Pancreas (tissue), 10 donors: ENCODE measurements at regions not wholly inside any gene's neighbourhood (a gene's known extent, or its start where the extent isn't known, plus 50 kb on each side); places are given as distances from the start of the nearest gene placed in this dataset.
A peak's percentile ranks its signal among the peaks of the same experiment; 100 is the strongest.

Experiments used
- ATAC-seq, 4 donors: fragments of 200-7000 bp; cut with Tn5 transposase; one replicate each; pipeline versions ENCODE4 v1.8.0 to v1.9.1; 2020; ENCODE audit warnings: mild to moderate bottlenecking in 4 of 4, moderate library complexity in 4 of 4
- DNase-seq, 6 donors: peaks; one replicate each; pipeline ENCODE4 v3.0.0-alpha.2; 2020
- FAIRE-seq: peaks from 2 replicates; lab custom pipeline; 2012; peaks lifted over from hg19 to GRCh38; lab: Jason Lieb, UNC
- H3K27ac ChIP-seq, 4 donors: fragments of 200-600 bp; sonication (generic); 1 replicate in 3 of 4; 2 replicates in 1 of 4; pipeline versions ENCODE4 v1.5.0 to v1.8.0; 2020
- H3K27me3 ChIP-seq, 4 donors: fragments of 200-600 bp; one replicate each; pipeline ENCODE4 v1.8.0; 2021
- H3K36me3 ChIP-seq, 3 donors: fragments of 200-600 bp; sonication (generic) in 1 of 3; one replicate each; pipeline versions ENCODE4 v1.5.0 to v1.8.0; 2020 to 2021
- H3K4me1 ChIP-seq, 3 donors: fragments of 200-600 bp; one replicate each; pipeline ENCODE4 v1.8.0; 2021
- H3K4me3 ChIP-seq, 4 donors: fragments of 200-600 bp; sonication (generic) in 2 of 4; one replicate each; pipeline versions ENCODE4 v1.5.0 to v1.8.0; 2020 to 2021
- H3K9me3 ChIP-seq, 4 donors: fragments of 200-600 bp; one replicate each; pipeline ENCODE4 v1.8.0; 2021
- CTCF ChIP-seq, 4 donors: fragments of 200-600 bp; sonication (generic) in 3 of 4; IDR thresholded peaks; one replicate each; pipeline versions ENCODE4 v1.5.0 to v1.8.0; 2021; ENCODE audit warnings: antibody characterized with exemption in 4 of 4
- WGBS, 2 donors: extraction: QIAGEN DNeasy Blood & Tissue Kit; methylation state at CpG; one replicate each; pipeline ENCODE4 v1.1.7; 2013; 5-methylcytosine and 5-hydroxymethylcytosine counted together
- intact Hi-C, 3 donors: fragments of 100-400 bp; cut with DNase I; formaldehyde crosslinking; loops; one replicate each; pipeline versions ENCODE4 v1.11.1 to v1.14.2; 2022
- donor health status: healthy with polysubstance abuse.
- donor health status: DM: no; HTN: no; CAD: no; lungs with moderate emphysema.
- donor health status: DM: no; HTN: no; CAD: no.
- donor health status: control.
- donor health status: control.
- donor health status: Bipolar disorder and iron deficiency.
- donor health status: DM: yes; HTN: yes; CAD: no.
- donor health status: DM: no; HTN: no; CAD: no.
- donor health status: DM: no; HTN: no; CAD: no.
- donor health status: DM: yes; HTN: yes; CAD: no.

- 90% methylated on average over 1 of the region's 1 CpG for whole genome bisulfite sequencing, 2 donors
- Histone ChIP-seq H3K9me3 (no peaks in the 10 kb centered on the region), H3K27me3 (no peaks in the 10 kb centered on the region), H3K36me3 (no peaks in the 10 kb centered on the region), H3K4me1 (no peaks in the 10 kb centered on the region), H3K27ac (no peak overlapping the region), H3K4me3 (no peak overlapping the region)
- no peak for ATAC-seq
- no peak for FAIRE-seq
- intact Hi-C loops: no loop called here
- no peak for DNase-seq
- no peak for TF ChIP-seq CTCF (IDR thresholded peaks at IDR 0.05)
These were observed 79.8 kb upstream of the DYNLRB2 start for GRCh38 chr16:80460988-80461387.

- peak in 2 of 4 donors; percentile 42 to 59 for ATAC-seq
- no peak for TF ChIP-seq CTCF (IDR thresholded peaks at IDR 0.05)
- no peak for FAIRE-seq
- Histone ChIP-seq H3K27ac (no peak overlapping the region), H3K4me1 (no peaks in the 10 kb centered on the region), H3K27me3 (no peaks in the 10 kb centered on the region), H3K9me3 (no peaks in the 10 kb centered on the region), H3K4me3 (no peak overlapping the region), H3K36me3 (no peaks in the 10 kb centered on the region)
- intact Hi-C loops: no loop called here
- DNase-seq: no peak
- WGBS, 2 donors: 60 to 64% methylated on average over 5 of the region's 5 CpGs
These were observed 80.8 kb upstream of the DYNLRB2 start for GRCh38 chr16:80459966-80460365.

- DNase-seq (no peak), ATAC-seq (peak in 3 of 4 donors; percentile 35 to 69 (median 65)), FAIRE-seq (no peak)
- WGBS, 2 donors: 73 to 76% methylated on average over 3 of the region's 3 CpGs
- Histone ChIP-seq H3K4me1 (no peaks in the 10 kb centered on the region), H3K27ac (no peak overlapping the region), H3K9me3 (no peaks in the 10 kb centered on the region), H3K4me3 (no peak overlapping the region), H3K27me3 (no peaks in the 10 kb centered on the region), H3K36me3 (no peaks in the 10 kb centered on the region)
- TF ChIP-seq CTCF (IDR thresholded peaks at IDR 0.05): no peak
- intact Hi-C loops: no loop called here
These were observed 81.4 kb upstream of the DYNLRB2 start for GRCh38 chr16:80459331-80459777.

GRCh38 chr16:80457871-80458270 is 82.9 kb upstream of the DYNLRB2 start:
- no peak for TF ChIP-seq CTCF (IDR thresholded peaks at IDR 0.05)
- FAIRE-seq (no peak), DNase-seq (no peak), ATAC-seq (no peak)
- Histone ChIP-seq H3K4me3 (no peak overlapping the region), H3K4me1 (no peaks in the 10 kb centered on the region), H3K27me3 (no peaks in the 10 kb centered on the region), H3K27ac (no peak overlapping the region), H3K36me3 (no peaks in the 10 kb centered on the region), H3K9me3 (no peaks in the 10 kb centered on the region)
- intact Hi-C loops: no loop called here
- WGBS, 2 donors: 23 to 34% methylated on average over 1 of the region's 1 CpG

GRCh38 chr16:80454802-80455201 is 86.0 kb upstream of the DYNLRB2 start:
- H3K4me3 ChIP-seq: no peak overlapping the region
- H3K27me3 ChIP-seq: no peaks in the 10 kb centered on the region
- DNase-seq (no peak), ATAC-seq (no peak), FAIRE-seq (no peak)
- H3K27ac ChIP-seq: no peak overlapping the region
- no peaks in the 10 kb centered on the region for H3K36me3 ChIP-seq
- no peaks in the 10 kb centered on the region for H3K4me1 ChIP-seq
- H3K9me3 ChIP-seq: no peaks in the 10 kb centered on the region
- intact Hi-C loops: no loop called here
- 67 to 74% methylated on average over 2 of the region's 2 CpGs for WGBS, 2 donors
- no peak for TF ChIP-seq CTCF (IDR thresholded peaks at IDR 0.05)
